ENCODE measurements at regions not wholly inside any gene's neighbourhood (a gene's known extent, or its start where the extent isn't known, plus 50 kb on each side); places are given as distances from the start of the nearest gene placed in this dataset.

DNA sequence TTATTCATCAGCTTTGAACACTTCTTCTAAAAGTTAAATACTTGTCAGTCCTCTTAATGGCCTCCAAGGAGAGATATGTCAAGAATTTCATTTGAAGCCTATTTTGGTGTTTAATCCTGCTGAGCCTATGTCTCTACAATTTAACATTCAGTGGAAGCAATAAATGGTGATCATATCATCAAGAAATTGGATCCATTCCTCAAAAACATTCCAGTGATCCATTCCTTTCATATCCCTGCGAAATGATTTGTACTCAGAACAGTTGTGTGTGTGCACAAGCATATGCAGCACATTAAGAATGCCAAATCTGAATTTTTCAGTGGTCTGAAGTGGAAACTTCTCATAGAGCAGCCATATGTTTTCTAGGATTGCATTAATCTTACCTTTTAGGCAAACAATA, 373.7 kb upstream of the SYT1 start:
- H3K36me3 ChIP-seq (ENCODE audit: insufficient read depth, low read length): no peaks in the 10 kb centered on the region

DNA sequence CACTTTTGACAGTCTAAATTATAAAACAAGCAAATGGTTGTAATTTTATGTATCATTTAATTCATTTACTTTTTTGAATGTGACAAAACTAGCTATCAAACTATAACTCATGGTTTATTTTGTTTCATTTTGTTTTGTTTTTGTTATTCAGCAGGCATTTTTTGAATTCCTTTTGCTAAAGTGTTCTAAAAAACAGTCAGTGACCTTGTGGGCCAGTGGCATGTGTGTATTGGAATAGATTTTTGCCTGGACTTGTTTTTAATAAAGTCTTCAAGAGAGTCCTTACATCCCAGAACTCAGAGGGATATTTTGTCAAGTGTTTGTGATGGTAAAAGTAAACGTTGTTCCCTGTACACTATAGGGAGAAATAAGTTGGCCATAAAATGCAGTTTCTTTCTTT, 369.7 kb upstream of the SYT1 start:
- no peak overlapping the region for H3K9ac ChIP-seq (ENCODE audit: low read depth, low read length, poor library complexity, severe bottlenecking)
- no peaks in the 10 kb centered on the region for H3K9me3 ChIP-seq (ENCODE audit: insufficient read depth, low read depth, low read length)
- H4K20me1 ChIP-seq (ENCODE audit: insufficient read depth, low read length, poor library complexity, severe bottlenecking): no peaks in the 10 kb centered on the region
- no peaks in the 10 kb centered on the region for H3F3A ChIP-seq (ENCODE audit: low read depth)
- H3K4me3 ChIP-seq (ENCODE audit: low read length, poor library complexity, severe bottlenecking): no peak overlapping the region
- no peak for TF ChIP-seq EZH2phosphoT487 (IDR thresholded peaks at IDR 0.05; ENCODE audit: borderline replicate concordance)
- TF ChIP-seq, protein P1, sequence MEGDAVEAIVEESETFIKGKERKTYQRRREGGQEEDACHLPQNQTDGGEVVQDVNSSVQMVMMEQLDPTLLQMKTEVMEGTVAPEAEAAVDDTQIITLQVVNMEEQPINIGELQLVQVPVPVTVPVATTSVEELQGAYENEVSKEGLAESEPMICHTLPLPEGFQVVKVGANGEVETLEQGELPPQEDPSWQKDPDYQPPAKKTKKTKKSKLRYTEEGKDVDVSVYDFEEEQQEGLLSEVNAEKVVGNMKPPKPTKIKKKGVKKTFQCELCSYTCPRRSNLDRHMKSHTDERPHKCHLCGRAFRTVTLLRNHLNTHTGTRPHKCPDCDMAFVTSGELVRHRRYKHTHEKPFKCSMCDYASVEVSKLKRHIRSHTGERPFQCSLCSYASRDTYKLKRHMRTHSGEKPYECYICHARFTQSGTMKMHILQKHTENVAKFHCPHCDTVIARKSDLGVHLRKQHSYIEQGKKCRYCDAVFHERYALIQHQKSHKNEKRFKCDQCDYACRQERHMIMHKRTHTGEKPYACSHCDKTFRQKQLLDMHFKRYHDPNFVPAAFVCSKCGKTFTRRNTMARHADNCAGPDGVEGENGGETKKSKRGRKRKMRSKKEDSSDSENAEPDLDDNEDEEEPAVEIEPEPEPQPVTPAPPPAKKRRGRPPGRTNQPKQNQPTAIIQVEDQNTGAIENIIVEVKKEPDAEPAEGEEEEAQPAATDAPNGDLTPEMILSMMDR (conservative IDR thresholded peaks at IDR 0.05; ENCODE audit: low read length): no peak
- H3K27me3 ChIP-seq (ENCODE audit: insufficient read depth, low read length, poor library complexity, severe bottlenecking): no peaks in the 10 kb centered on the region
- no peaks in the 10 kb centered on the region for H3K9me2 ChIP-seq (replicated peaks; ENCODE audit: low read depth, low read length)
- H2AFZ ChIP-seq (ENCODE audit: low read length): no peak overlapping the region
- no peaks in the 10 kb centered on the region for H3K4me1 ChIP-seq (ENCODE audit: insufficient read depth, low read length, poor library complexity, severe bottlenecking)
- no peaks in the 10 kb centered on the region for H3K79me2 ChIP-seq (ENCODE audit: insufficient read depth, low read length)
- no peaks in the 10 kb centered on the region for H3K36me3 ChIP-seq (ENCODE audit: insufficient read depth, low read length)
- H3K4me2 ChIP-seq (ENCODE audit: low read depth, low read length, poor library complexity, severe bottlenecking): no peak overlapping the region

More for the DNA sequence above, 373.7 kb upstream of the SYT1 start:
- Histone ChIP-seq H3K9ac (ENCODE audit: low read depth, low read length, poor library complexity, severe bottlenecking) (no peak overlapping the region), H3K4me3 (ENCODE audit: low read length, poor library complexity, severe bottlenecking) (no peak overlapping the region), H4K20me1 (ENCODE audit: insufficient read depth, low read length, poor library complexity, severe bottlenecking) (no peaks in the 10 kb centered on the region), H3K9me2 (replicated peaks; ENCODE audit: low read depth, low read length) (no peaks in the 10 kb centered on the region), H2AFZ (ENCODE audit: low read length) (no peak overlapping the region), H3K4me1 (ENCODE audit: insufficient read depth, low read length, poor library complexity, severe bottlenecking) (no peaks in the 10 kb centered on the region), H3F3A (ENCODE audit: low read depth) (no peaks in the 10 kb centered on the region), H3K27me3 (ENCODE audit: insufficient read depth, low read length, poor library complexity, severe bottlenecking) (no peaks in the 10 kb centered on the region), H3K9me3 (ENCODE audit: insufficient read depth, low read depth, low read length) (no peaks in the 10 kb centered on the region), H3K79me2 (ENCODE audit: insufficient read depth, low read length) (no peaks in the 10 kb centered on the region), H3K4me2 (ENCODE audit: low read depth, low read length, poor library complexity, severe bottlenecking) (no peak overlapping the region)
- no peak for TF ChIP-seq EZH2phosphoT487 (IDR thresholded peaks at IDR 0.05; ENCODE audit: borderline replicate concordance)
- TF ChIP-seq, protein P1 (conservative IDR thresholded peaks at IDR 0.05; ENCODE audit: low read length): no peak

DNA sequence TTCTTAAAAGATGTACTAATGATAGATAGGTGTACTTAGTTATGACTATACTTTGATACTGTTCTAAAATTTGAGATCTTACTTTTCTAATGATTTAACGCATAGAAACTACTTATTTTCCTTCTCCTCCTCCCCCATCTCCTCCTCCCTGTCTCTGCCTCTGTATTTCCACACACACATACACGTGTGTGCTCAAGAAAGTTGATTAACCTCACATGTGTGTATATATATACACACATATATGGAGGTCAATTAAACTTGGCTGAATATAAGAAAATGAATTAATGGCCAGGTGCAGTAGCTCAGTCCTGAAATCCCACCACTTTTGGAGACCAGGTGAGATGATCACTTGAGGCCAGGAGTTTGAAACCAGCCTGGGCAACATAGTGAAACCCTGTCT, 362.7 kb upstream of the SYT1 start:
- H3K9ac ChIP-seq (ENCODE audit: low read depth, low read length, poor library complexity, severe bottlenecking): no peak overlapping the region
- H3K4me1 ChIP-seq (ENCODE audit: insufficient read depth, low read length, poor library complexity, severe bottlenecking): no peaks in the 10 kb centered on the region
- H3K4me2 ChIP-seq (ENCODE audit: low read depth, low read length, poor library complexity, severe bottlenecking): no peak overlapping the region
- H3K9me2 ChIP-seq (replicated peaks; ENCODE audit: low read depth, low read length): no peaks in the 10 kb centered on the region
- H3K9me3 ChIP-seq (ENCODE audit: insufficient read depth, low read depth, low read length): no peaks in the 10 kb centered on the region; the same call in 1 of the 2 replicates
- no peaks in the 10 kb centered on the region for H3K36me3 ChIP-seq (ENCODE audit: insufficient read depth, low read length)
- TF ChIP-seq, protein P1 (conservative IDR thresholded peaks at IDR 0.05; ENCODE audit: low read length): no peak
- no peak for TF ChIP-seq EZH2phosphoT487 (IDR thresholded peaks at IDR 0.05; ENCODE audit: borderline replicate concordance)
- no peaks in the 10 kb centered on the region for H4K20me1 ChIP-seq (ENCODE audit: insufficient read depth, low read length, poor library complexity, severe bottlenecking)
- no peaks in the 10 kb centered on the region for H3K79me2 ChIP-seq (ENCODE audit: insufficient read depth, low read length)
- H3F3A ChIP-seq (ENCODE audit: low read depth): no peaks in the 10 kb centered on the region
- no peaks in the 10 kb centered on the region for H3K27me3 ChIP-seq (ENCODE audit: insufficient read depth, low read length, poor library complexity, severe bottlenecking)
- no peak overlapping the region for H2AFZ ChIP-seq (ENCODE audit: low read length)
- H3K4me3 ChIP-seq (ENCODE audit: low read length, poor library complexity, severe bottlenecking): no peak overlapping the region

Data from Loucy (cell line).